IMR-90 (cell line): ENCODE measurements at regions not wholly inside any gene's neighbourhood (a gene's known extent, or its start where the extent isn't known, plus 50 kb on each side); places are given as distances from the start of the nearest gene placed in this dataset.

ENCODE experiments used
- ATAC-seq: fragments of 200-7000 bp; cut with Tn5 transposase; 2 replicates; pipeline ENCODE4 v1.9.1; 2020; ENCODE audit warnings: low read depth, mild to moderate bottlenecking, moderate library complexity
- BruUV-seq: library from RNA; stranded (reverse); fragments of 400-500 nt; replicated peaks from 2 replicates; lab custom pipeline; 2021; lab: Mats Ljungman, UMichigan
- CTCF ChIA-PET: fragments of 300-600 bp; formaldehyde crosslinking; extraction: SDS; loops from one replicate; lab custom pipeline; 2021; ENCODE audit warnings: antibody characterized with exemption; lab: Yijun Ruan, JAX
- POLR2A ChIA-PET: fragments of 300-600 bp; sonication (Branson Sonifier 250); formaldehyde crosslinking; loops from one replicate; lab custom pipeline; 2022; ENCODE audit warnings: antibody characterized with exemption; ENCODE audit not compliant: unreplicated experiment; lab: Charles Lee
- DNase-seq: peaks from one replicate; pipeline ENCODE4 v3.0.0; 2013
- H2AFZ ChIP-seq: replicated peaks from 2 replicates; pipeline ENCODE3; 2013; ENCODE audit warnings: low read length, mild to moderate bottlenecking; ENCODE audit not compliant: poor library complexity
- H2AK5ac ChIP-seq: 2 replicates; pipeline ENCODE4 v1.6.1; 2013; ENCODE audit warnings: low read depth, low read length, inconsistent platforms
- H2AK9ac ChIP-seq: replicated peaks from 2 replicates; pipeline ENCODE3; 2013; ENCODE audit warnings: mild to moderate bottlenecking, low read depth, low read length, moderate library complexity; ENCODE audit not compliant: poor library complexity
- H2BK120ac ChIP-seq: 2 replicates; pipeline ENCODE4 v1.6.1; 2013; ENCODE audit warnings: low read depth, low read length, inconsistent platforms
- H2BK15ac ChIP-seq: 3 replicates; pipeline ENCODE4 v1.6.1; 2013; ENCODE audit warnings: low read depth, low read length, inconsistent platforms
- H2BK20ac ChIP-seq: 2 replicates; pipeline ENCODE4 v1.6.1; 2013; ENCODE audit warnings: low read depth, mild to moderate bottlenecking, inconsistent platforms, low read length, moderate library complexity
- H2BK5ac ChIP-seq: 2 replicates; pipeline ENCODE4 v1.6.1; 2013; ENCODE audit warnings: mild to moderate bottlenecking, low read depth, low read length, inconsistent platforms; ENCODE audit not compliant: poor library complexity, severe bottlenecking
- H3K14ac ChIP-seq: replicated peaks from 2 replicates; pipeline ENCODE4 v1.6.1; 2013; ENCODE audit warnings: low read depth, low read length, inconsistent platforms
- H3K18ac ChIP-seq: 2 replicates; pipeline ENCODE4 v1.6.1; 2013; ENCODE audit warnings: low read depth, low read length, control low read depth
- H3K23ac ChIP-seq: 2 replicates; pipeline ENCODE4 v1.6.1; 2013; ENCODE audit warnings: low read depth, low read length, inconsistent platforms
- H3K27ac ChIP-seq: 2 replicates; pipeline ENCODE4 v1.5.1; 2013; ENCODE audit warnings: mild to moderate bottlenecking, control low read depth, low read length; ENCODE audit not compliant: insufficient read depth
- H3K27me3 ChIP-seq: 2 replicates; pipeline ENCODE4 v1.6.1; 2013; ENCODE audit warnings: low read length; ENCODE audit not compliant: control insufficient read depth, insufficient read depth
- H3K36me3 ChIP-seq: 2 replicates; pipeline ENCODE4 v1.6.1; 2013; ENCODE audit warnings: low read length, mixed read lengths; ENCODE audit not compliant: control insufficient read depth, insufficient read depth
- H3K4ac ChIP-seq: 2 replicates; pipeline ENCODE4 v1.6.1; 2013; ENCODE audit warnings: low read depth, low read length, inconsistent platforms
- H3K4me1 ChIP-seq: 2 replicates; pipeline ENCODE4 v1.6.1; 2013; ENCODE audit warnings: low read length, mixed read lengths; ENCODE audit not compliant: control insufficient read depth, insufficient read depth
- H3K4me2 ChIP-seq: 2 replicates; pipeline ENCODE4 v1.6.1; 2013; ENCODE audit warnings: low read depth, mild to moderate bottlenecking, control low read depth, low read length, moderate library complexity
- H3K4me3 ChIP-seq: 2 replicates; pipeline ENCODE4 v1.5.1; 2013; ENCODE audit warnings: low read depth, mild to moderate bottlenecking, control low read depth, low read length, moderate library complexity; ENCODE audit not compliant: insufficient read depth
- H3K56ac ChIP-seq: 2 replicates; pipeline ENCODE4 v1.6.1; 2013; ENCODE audit warnings: low read length, inconsistent platforms; ENCODE audit not compliant: insufficient read depth; ENCODE audit errors: extremely low read depth
- H3K79me1 ChIP-seq, 2 experiments: 2 replicates each; pipeline ENCODE4 v1.6.1; 2013; ENCODE audit warnings: low read length in 2 of 2, inconsistent platforms in 1 of 2, low read depth in 1 of 2
- H3K9ac ChIP-seq: 2 replicates; pipeline ENCODE4 v1.6.1; 2013; ENCODE audit warnings: low read depth, low read length, control low read depth
- H3K9me1 ChIP-seq: 2 replicates; pipeline ENCODE4 v1.6.1; 2013; ENCODE audit warnings: low read length, inconsistent platforms; ENCODE audit not compliant: insufficient read depth
- H3K9me3 ChIP-seq: 2 replicates; pipeline ENCODE4 v1.6.1; 2013; ENCODE audit warnings: low read length; ENCODE audit not compliant: control insufficient read depth, insufficient read depth
- H4K20me1 ChIP-seq: 2 replicates; pipeline ENCODE4 v1.6.1; 2013; ENCODE audit warnings: low read length, inconsistent platforms; ENCODE audit not compliant: insufficient read depth
- H4K5ac ChIP-seq: 2 replicates; pipeline ENCODE4 v1.6.1; 2013; ENCODE audit warnings: mild to moderate bottlenecking, low read depth, low read length, control low read depth
- H4K8ac ChIP-seq, 2 experiments: 2 replicates each; pipeline ENCODE4 v1.6.1; 2013; ENCODE audit warnings: low read depth in 2 of 2, low read length in 2 of 2, control low read depth in 1 of 2, inconsistent platforms in 1 of 2
- H4K91ac ChIP-seq: 2 replicates; pipeline ENCODE4 v1.6.1; 2013; ENCODE audit warnings: low read depth, low read length, inconsistent platforms; ENCODE audit not compliant: insufficient read depth
- FOS ChIP-seq: fragments of 150-350 bp; IDR thresholded peaks from 2 replicates; pipeline ENCODE4 v1.6.1; 2016; ENCODE audit warnings: low read depth, low read length
- MAFK ChIP-seq: IDR thresholded peaks from 2 replicates; pipeline ENCODE4 v1.6.1; 2012; ENCODE audit warnings: low read depth, low read length, improper control_type of control experiment
- SMC3 ChIP-seq: fragments of 150-350 bp; IDR thresholded peaks from 2 replicates; pipeline ENCODE4 v1.6.1; 2016; ENCODE audit warnings: low read depth, mild to moderate bottlenecking, antibody characterized with exemption, low read length, moderate library complexity
- WGBS, 2 experiments: methylation state at CpG; one replicate each; pipeline versions ENCODE4 v1.1.5 to v1.1.7; 2013; ENCODE audit warnings: missing lambda C conversion rate in 2 of 2; ENCODE audit not compliant: insufficient read length in 1 of 2; ENCODE audit errors: extremely low coverage in 2 of 2; 5-methylcytosine and 5-hydroxymethylcytosine counted together
- dilution Hi-C: fragments of 300-500 bp; cut with HindIII; formaldehyde crosslinking; loops from one replicate; pipeline ENCODE4 v1.14.3; 2018; ENCODE audit warnings: low sequenced_read_pairs; ENCODE audit not compliant: unreplicated experiment
- in situ Hi-C: fragments of 300-500 bp; cut with MboI; formaldehyde crosslinking; loops from 3 replicates; pipeline ENCODE4 v1.14.3; 2019; ENCODE audit warnings: low sequenced_read_pairs, inconsistent platforms, mixed read lengths
- intact Hi-C: fragments of 100-400 bp; cut with micrococcal nuclease; formaldehyde crosslinking; loops from 2 replicates; pipeline ENCODE4 v1.10.0; 2022

DNA sequence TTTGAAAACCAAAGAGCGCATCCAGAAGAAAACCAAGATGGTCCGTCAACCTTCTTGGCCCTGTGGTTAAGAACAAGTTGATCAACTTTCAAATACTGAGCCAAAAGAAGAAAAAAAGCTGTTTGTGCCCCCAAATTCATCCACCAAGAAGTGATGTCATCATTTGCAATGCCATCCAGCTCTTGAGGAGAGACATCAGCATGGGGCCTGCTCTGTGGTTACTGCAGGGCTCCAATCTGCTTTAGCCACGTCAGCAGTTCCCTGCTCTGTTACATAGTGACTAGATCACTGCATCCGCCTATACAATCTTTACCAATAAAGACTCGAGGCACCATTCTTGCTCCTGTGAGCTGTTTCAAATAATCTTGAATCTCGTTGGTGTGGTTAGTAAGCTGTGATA, 75.0 kb upstream of the BLCAP start:
- ATAC-seq (no peak), DNase-seq (no peak)
- Histone ChIP-seq H3K36me3 (no peaks in the 10 kb centered on the region), H3K4me1 (no peaks in the 10 kb centered on the region), H3K4ac (no peak overlapping the region), H2BK120ac (no peak overlapping the region), H2BK15ac (no peak overlapping the region), H2BK5ac (no peak overlapping the region), H4K20me1 (no peaks in the 10 kb centered on the region), H2BK20ac (no peak overlapping the region), H4K5ac (no peak overlapping the region), H3K27me3 (peaks cover 41% of the 10 kb centered on the region), H3K27ac (no peak overlapping the region), H2AFZ (no peak overlapping the region), H3K23ac (no peak overlapping the region), H2AK5ac (no peak overlapping the region), H3K9me1 (no peaks in the 10 kb centered on the region), H3K56ac (no peak overlapping the region), H3K14ac (no peak overlapping the region), H4K8ac (no peak overlapping the region), H3K4me2 (no peak overlapping the region), H3K18ac (no peak overlapping the region), H3K4me3 (no peak overlapping the region), H3K9me3 (no peaks in the 10 kb centered on the region), H3K9ac (no peak overlapping the region), H2AK9ac (no peak overlapping the region), H4K91ac (no peak overlapping the region), H3K79me1 (no peaks in the 10 kb centered on the region)
- TF ChIP-seq SMC3 (no peak), FOS (no peak), MAFK (0 out of 2 replicates have a peak, but pooled peaks have one; percentile 10)
- BruUV-seq = no TSS peak
- ChIA-PET POLR2A (no interaction called here), CTCF (no interaction called here)
- intact Hi-C loops (no loop called here), in situ Hi-C loops (no loop called here), dilution Hi-C loops (no loop called here)
- 82% methylated on average over 2 of the region's 6 CpGs; no CpG with 5 or more reads in 1 of the 2 experiments for WGBS, 2 experiments
